ENCODE measurements at regions not wholly inside any gene's neighbourhood (a gene's known extent, or its start where the extent isn't known, plus 50 kb on each side); places are given as distances from the start of the nearest gene placed in this dataset.

DNA sequence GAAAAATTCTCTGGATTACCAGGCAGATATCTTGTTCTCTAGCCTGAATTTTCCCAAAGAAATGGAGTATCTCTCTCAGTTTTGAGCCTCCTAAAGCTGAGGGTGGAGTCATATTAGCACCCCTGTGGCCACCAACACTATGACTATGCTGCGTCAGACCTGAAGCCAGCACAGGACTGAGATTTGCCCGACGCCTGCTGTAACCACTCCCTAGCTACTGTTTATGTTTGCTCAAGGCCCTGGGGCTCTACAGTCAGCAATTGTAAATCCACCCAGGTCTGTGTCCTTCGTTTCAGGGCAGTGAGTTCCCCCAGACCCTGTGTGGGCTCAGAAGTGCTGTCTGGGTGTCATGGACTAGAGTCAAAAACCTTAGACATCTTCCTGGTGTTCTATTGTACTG is 61.4 kb downstream of the ZXDA start:
- intact Hi-C loops (cut with DNase I), result no loop called here
- no peak for DNase-seq

DNA sequence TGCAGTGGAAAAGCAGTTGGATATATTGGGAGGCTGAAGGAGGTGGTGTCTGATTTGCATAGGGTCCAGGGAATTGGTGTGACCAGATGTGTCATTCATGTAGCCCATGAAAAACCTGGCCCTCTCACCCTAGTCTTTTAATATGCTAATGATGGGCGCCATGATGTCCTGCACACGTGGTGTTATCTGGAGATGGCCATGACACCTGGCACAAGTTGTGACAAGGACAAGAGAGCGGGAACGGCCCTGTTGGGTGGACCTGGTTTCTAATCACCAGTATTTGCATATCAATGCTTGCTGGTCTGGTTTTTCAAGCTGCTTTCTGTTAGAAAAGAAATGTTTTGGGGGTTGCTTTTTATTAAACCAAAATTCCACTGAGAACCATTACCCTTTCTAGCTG is 87.4 kb downstream of the ZXDA start:
- DNase-seq, result peak in 1 of 42 donors; percentile 8
- intact Hi-C loops (cut with DNase I), result loop anchor here (10.0 kb wide), 1 partner anchor 102 kb away; no protein-coding TSS in a partner anchor

DNA sequence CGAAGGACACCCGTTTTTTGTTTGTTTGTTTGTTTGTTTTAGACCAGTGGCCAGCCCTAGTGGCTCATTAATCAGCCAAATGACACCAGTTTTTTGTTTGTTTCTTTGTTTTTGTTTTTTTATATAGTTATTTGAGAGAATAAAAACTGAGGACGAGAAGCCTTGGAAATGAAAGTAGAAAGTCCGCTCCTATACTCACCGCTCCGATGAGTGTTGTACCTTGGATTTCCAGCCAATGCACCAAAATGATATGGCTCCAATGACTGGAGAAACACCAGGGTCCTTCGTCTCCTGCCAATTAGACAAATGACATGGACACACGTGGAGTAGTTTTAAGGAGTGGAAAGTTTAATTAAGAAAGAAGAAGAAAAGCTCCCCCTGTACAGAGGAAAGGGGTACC is 87.9 kb downstream of the ZXDA start:
- no peak for DNase-seq
- intact Hi-C loops (cut with DNase I), result loop anchor here (10.0 kb wide), 1 partner anchor 102 kb away; no protein-coding TSS in a partner anchor

DNA sequence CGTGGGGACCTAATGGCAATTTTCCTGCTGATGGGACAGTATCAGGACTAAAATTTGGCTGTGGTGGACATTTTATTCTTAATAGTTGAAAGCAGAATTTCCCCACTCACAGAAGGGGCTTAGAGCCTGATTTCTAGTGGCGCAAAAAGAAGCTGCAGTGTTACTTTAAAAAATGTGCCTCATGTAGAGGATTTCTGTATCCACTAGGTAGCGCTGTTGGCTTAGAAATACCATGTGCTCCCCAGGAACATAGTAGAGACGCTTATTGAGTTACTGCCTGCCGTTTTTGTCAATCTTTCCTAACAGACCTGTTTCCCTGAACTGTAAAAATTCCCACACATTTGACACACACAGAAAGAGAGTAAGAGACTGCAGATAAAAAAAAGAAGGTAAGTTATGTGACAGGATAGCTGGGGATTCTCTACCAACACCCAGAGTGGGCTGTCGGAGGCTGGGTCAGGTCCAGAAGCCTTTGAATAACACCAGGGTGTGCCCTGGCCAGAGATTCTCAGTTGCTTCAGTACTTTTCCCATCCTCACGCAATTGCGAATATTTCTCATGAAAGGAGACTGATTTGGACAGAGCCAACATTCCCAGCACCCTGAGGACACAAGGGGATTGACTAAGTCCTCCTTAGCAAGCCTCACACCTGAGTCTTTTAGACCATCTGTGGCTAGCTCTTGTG is 88.4 kb downstream of the ZXDA start:
- peak in 23 of 42 donors; percentile 1 to 75 (median 38) for DNase-seq
- intact Hi-C loops (cut with DNase I), result loop anchor here (10.0 kb wide), 1 partner anchor 103 kb away; no protein-coding TSS in a partner anchor

DNA sequence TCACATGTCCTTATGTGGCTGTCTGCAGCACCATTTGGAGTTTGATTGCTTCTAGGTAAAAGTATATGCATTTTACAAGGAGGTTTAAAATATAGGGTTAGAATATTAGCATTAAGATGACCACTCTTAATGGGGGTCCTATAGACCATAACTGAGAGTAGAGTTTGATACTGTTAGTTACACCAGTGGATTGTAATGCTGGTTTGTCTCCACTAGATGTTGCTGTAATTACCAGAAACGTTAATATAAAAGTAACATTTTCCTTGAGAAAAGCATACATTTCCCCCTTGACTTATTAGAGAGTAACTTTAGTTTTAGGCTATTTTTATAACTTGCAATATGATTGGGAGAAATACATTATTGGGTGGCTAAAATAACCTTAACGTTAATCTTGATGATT is 93.0 kb downstream of the ZXDA start:
- no peak for DNase-seq
- intact Hi-C loops (cut with DNase I), result no loop called here

DNA sequence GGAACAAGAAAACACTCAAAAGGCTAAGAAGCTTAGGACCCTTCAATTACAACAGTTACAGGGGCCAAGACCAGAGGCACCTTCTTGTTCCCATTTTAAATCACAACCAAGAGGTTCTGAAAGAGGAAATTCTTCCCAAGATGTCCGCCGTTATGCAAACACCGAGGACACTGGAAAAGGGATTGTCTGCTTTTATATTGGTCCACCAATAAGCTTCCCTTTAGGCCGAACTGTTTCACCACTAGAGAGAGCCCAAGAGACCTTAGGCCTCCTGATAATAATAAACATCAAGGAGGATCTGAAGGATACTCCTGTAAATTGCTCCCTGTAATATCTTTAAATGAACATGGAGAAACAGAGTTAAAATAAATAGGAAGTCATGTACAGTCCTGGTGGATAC is 92.6 kb upstream of the NLRP2B start:
- intact Hi-C loops (cut with DNase I), result no loop called here
- DNase-seq, result no peak

DNA sequence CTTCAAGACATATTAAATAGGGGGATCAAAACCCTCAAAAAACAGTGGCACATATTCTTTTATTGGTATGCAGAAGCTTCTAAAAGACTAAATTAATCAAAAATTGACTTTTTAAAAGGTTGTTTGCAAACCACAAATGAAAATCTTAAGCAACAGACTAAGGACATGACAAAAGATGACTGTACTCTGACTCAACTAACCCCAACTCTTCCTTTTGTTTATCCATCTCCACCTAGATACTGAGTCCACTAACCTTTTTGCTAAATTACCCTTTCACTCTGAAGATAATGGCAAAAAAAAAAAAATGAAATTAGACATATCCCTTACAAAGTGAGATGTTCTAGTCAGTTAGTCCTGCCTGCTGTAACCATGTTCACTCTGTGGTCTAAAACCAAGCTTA is 91.6 kb upstream of the NLRP2B start:
- intact Hi-C loops (cut with DNase I), result no loop called here
- no peak for DNase-seq

DNA sequence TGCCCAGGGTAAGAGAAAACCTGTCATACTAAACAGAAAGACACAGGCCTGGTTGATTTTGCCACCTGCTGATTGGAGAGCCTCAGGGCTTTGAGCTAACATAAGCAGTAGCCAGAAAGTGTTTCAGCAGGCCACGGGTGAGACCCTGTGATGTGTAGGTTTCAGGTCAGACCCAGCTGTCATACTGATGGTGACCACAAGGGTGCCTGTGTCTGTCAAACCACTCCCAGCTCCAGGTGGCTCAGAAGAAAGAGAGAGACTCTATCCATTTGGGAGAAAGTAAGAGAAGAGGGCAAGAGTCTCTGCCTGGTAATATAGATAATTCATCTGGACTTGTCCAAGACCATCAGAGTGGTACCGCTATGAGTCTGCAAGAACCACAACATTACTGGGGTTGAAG is 72.8 kb upstream of the NLRP2B start:
- intact Hi-C loops (cut with DNase I), result no loop called here

DNA sequence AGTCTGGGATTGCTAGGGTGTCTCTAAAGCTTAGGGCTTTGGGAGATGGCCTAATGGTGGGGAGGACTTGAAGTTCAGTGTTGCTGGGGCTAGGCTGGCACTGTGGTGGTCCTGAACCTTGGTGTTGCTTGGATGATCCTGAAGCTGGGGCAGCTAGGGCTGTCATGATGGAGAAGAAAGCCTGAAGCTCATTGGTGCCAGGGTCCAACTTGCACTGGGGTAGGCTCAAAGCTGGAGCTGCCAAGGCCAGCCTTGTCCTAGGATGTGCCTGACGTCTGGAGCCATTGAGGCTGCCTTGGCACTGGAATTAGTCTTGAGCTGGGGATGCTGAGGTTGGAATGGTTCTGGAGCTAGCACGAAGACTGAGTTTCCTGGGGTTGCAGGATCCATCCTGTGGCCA is 61.0 kb upstream of the NLRP2B start:
- intact Hi-C loops (cut with DNase I), result no loop called here
- DNase-seq, result no peak

More for the DNA sequence above, 72.8 kb upstream of the NLRP2B start:
- no peak for DNase-seq

DNA sequence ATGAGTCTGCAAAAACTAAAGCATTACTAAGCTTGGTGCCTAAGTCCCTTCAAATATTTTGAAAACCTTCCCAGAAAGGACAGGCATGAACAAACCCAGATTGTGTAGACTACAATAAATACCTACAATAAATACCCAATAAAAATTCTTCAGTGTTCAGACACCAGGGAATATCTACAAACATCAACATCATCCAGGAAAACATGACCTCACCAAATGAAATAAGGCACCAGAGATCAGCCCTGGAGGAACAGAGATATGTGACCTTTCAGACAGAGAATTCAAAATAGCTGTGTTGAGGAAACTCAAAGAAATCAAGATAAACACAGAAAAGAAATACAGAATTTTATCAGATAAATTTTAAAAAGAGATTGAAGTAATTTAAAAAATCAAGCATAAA is 57.8 kb upstream of the NLRP2B start:
- intact Hi-C loops (cut with DNase I), result no loop called here
- no peak for DNase-seq
